A549 (cell line): ENCODE measurements at regions not wholly inside any gene's neighbourhood (a gene's known extent, or its start where the extent isn't known, plus 50 kb on each side); places are given as distances from the start of the nearest gene placed in this dataset.

Experiments used
- ATAC-seq, 2 experiments: fragments of 200-7000 bp in 1 of 2; fragments of >200 bp in 1 of 2; cut with Nextera tagmentation in 1 of 2; cut with Tn5 transposase in 1 of 2; 3 replicates each; pipeline versions ENCODE4 v1.8.0 to v1.9.1; 2018 to 2020; ENCODE audit warnings: mild to moderate bottlenecking in 1 of 2, moderate library complexity in 1 of 2
- CTCF ChIA-PET: fragments of 300-600 bp; sonication (Branson Sonifier 250); formaldehyde crosslinking; extraction: SDS; loops from one replicate; lab custom pipeline; 2021; ENCODE audit warnings: antibody characterized with exemption, inconsistent platforms; lab: Yijun Ruan, JAX
- POLR2A ChIA-PET: fragments of 350-600 bp; formaldehyde crosslinking; extraction: SDS; loops from one replicate; lab custom pipeline; 2021; ENCODE audit warnings: antibody characterized with exemption, inconsistent platforms; lab: Yijun Ruan, JAX
- DNase-seq, 2 experiments: peaks; one replicate each; pipeline versions ENCODE4 v3.0.0 to v3.0.0-alpha.2; 2011 to 2016; ENCODE audit warnings: low read depth in 1 of 2, low spot score in 1 of 2
- FAIRE-seq: peaks from 2 replicates; lab custom pipeline; 2011; peaks lifted over from hg19 to GRCh38; lab: Jason Lieb, UNC
- H3K27ac ChIP-seq, 2 experiments: fragments of >200 bp; sonication (Bioruptor Twin); formaldehyde crosslinking; 3 replicates each; pipeline ENCODE4 v1.5.1; 2016 to 2017
- H3K4me1 ChIP-seq: fragments of >200 bp; sonication (Bioruptor Twin); formaldehyde crosslinking; 3 replicates; pipeline ENCODE4 v1.6.1; 2016
- H3K4me2 ChIP-seq: fragments of >200 bp; sonication (Bioruptor Twin); formaldehyde crosslinking; 3 replicates; pipeline ENCODE4 v1.6.1; 2016
- H3K4me3 ChIP-seq: fragments of >200 bp; sonication (Bioruptor Twin); formaldehyde crosslinking; 3 replicates; pipeline ENCODE4 v1.5.1; 2016
- H3K9me3 ChIP-seq: fragments of >200 bp; sonication (Bioruptor Twin); formaldehyde crosslinking; 3 replicates; pipeline ENCODE4 v1.6.1; 2016
- ATOH8 ChIP-seq: fragments of 250-450 bp; sonication (Bioruptor Pico); IDR thresholded peaks from 2 replicates; pipeline ENCODE4 v1.5.0; 2020; ENCODE audit warnings: low read depth, mild to moderate bottlenecking, moderate library complexity
- CBX2 ChIP-seq: fragments of 200-600 bp; sonication (generic); IDR thresholded peaks from 2 replicates; pipeline ENCODE4 v1.6.1; 2016; ENCODE audit warnings: low read depth, mild to moderate bottlenecking, borderline replicate concordance
- CEBPB ChIP-seq, 2 experiments: fragments of >200 bp in 1 of 2; sonication (Bioruptor Twin) in 1 of 2; formaldehyde crosslinking in 1 of 2; IDR thresholded peaks; 2 replicates each; pipeline ENCODE4 v1.6.1; 2012 to 2016
- EHF ChIP-seq: fragments of 250-450 bp; sonication (Bioruptor Pico); IDR thresholded peaks from 2 replicates; pipeline ENCODE4 v1.5.0; 2020; ENCODE audit warnings: mild to moderate bottlenecking
- EHMT2 ChIP-seq: fragments of 200-600 bp; sonication (generic); IDR thresholded peaks from 2 replicates; pipeline ENCODE4 v1.6.1; 2016; ENCODE audit warnings: antibody characterized with exemption, low read depth, mild to moderate bottlenecking, moderate library complexity
- ESRRA ChIP-seq: fragments of 150-350 bp; IDR thresholded peaks from 2 replicates; pipeline ENCODE4 v1.6.1; 2014; ENCODE audit warnings: mild to moderate bottlenecking, low read length, borderline replicate concordance
- FOSB ChIP-seq: fragments of 250-450 bp; sonication (Bioruptor Pico); IDR thresholded peaks from 2 replicates; pipeline ENCODE4 v1.5.0; 2020; ENCODE audit warnings: mild to moderate bottlenecking, moderate library complexity
- HES2 ChIP-seq: fragments of >200 bp; sonication (Bioruptor Twin); formaldehyde crosslinking; IDR thresholded peaks from 2 replicates; pipeline ENCODE4 v1.6.1; 2016
- KDM1A ChIP-seq: fragments of 200-600 bp; sonication (generic); IDR thresholded peaks from 2 replicates; pipeline ENCODE4 v1.6.1; 2016; ENCODE audit warnings: low read depth, mild to moderate bottlenecking
- MAFK ChIP-seq: fragments of 450-650 bp; IDR thresholded peaks from 2 replicates; pipeline ENCODE4 v1.6.1; 2014; ENCODE audit not compliant: partially characterized antibody
- MAX ChIP-seq: IDR thresholded peaks from 2 replicates; pipeline ENCODE4 v1.6.1; 2012
- MYC ChIP-seq: IDR thresholded peaks from 2 replicates; pipeline ENCODE4 v1.6.1; 2012; ENCODE audit warnings: mild to moderate bottlenecking, inconsistent platforms, low read length, improper control_type of control experiment, borderline replicate concordance
- PHF8 ChIP-seq: fragments of 200-600 bp; sonication (generic); IDR thresholded peaks from 2 replicates; pipeline ENCODE4 v1.6.1; 2016; ENCODE audit warnings: low read depth, mild to moderate bottlenecking, antibody characterized with exemption, moderate library complexity, borderline replicate concordance
- POLR2A ChIP-seq: IDR thresholded peaks from 2 replicates; pipeline ENCODE4 v1.6.1; 2012; ENCODE audit warnings: mild to moderate bottlenecking, low read length
- RARB ChIP-seq: fragments of 250-450 bp; sonication (Bioruptor Pico); IDR thresholded peaks from 2 replicates; pipeline ENCODE4 v1.8.0; 2021; ENCODE audit warnings: mild to moderate bottlenecking, moderate library complexity
- RCOR1 ChIP-seq: fragments of 150-350 bp; IDR thresholded peaks from 2 replicates; pipeline ENCODE4 v1.6.1; 2014; ENCODE audit warnings: antibody characterized with exemption, low read length, low read depth
- RNF2 ChIP-seq: fragments of 200-600 bp; sonication (generic); IDR thresholded peaks from 2 replicates; pipeline ENCODE4 v1.6.1; 2016; ENCODE audit warnings: low read depth, mild to moderate bottlenecking, antibody characterized with exemption, moderate library complexity, borderline replicate concordance
- ZFP36 ChIP-seq: fragments of 450-650 bp; IDR thresholded peaks from 2 replicates; pipeline ENCODE4 v1.6.1; 2014; ENCODE audit warnings: borderline replicate concordance; ENCODE audit not compliant: partially characterized antibody
- ZNF302 ChIP-seq: fragments of 250-450 bp; sonication (Bioruptor Pico); IDR thresholded peaks from 2 replicates; pipeline ENCODE4 v1.9.0; 2021; ENCODE audit warnings: inconsistent platforms, mild to moderate bottlenecking, moderate library complexity
- WGBS: methylation state at CpG from one replicate; pipeline ENCODE4 v1.1.6; 2017; ENCODE audit errors: missing lambda C conversion rate; 5-methylcytosine and 5-hydroxymethylcytosine counted together
- TF ChIP-seq, protein P1 (sequence below): fragments of >200 bp; sonication (Bioruptor Twin); formaldehyde crosslinking; IDR thresholded peaks from 3 replicates; pipeline ENCODE4 v1.5.1; 2016
- TF ChIP-seq, protein P2 (sequence below): fragments of 150-350 bp; IDR thresholded peaks from 2 replicates; pipeline ENCODE4 v1.6.1; 2014; ENCODE audit warnings: low read depth, mild to moderate bottlenecking, low read length

DNA sequence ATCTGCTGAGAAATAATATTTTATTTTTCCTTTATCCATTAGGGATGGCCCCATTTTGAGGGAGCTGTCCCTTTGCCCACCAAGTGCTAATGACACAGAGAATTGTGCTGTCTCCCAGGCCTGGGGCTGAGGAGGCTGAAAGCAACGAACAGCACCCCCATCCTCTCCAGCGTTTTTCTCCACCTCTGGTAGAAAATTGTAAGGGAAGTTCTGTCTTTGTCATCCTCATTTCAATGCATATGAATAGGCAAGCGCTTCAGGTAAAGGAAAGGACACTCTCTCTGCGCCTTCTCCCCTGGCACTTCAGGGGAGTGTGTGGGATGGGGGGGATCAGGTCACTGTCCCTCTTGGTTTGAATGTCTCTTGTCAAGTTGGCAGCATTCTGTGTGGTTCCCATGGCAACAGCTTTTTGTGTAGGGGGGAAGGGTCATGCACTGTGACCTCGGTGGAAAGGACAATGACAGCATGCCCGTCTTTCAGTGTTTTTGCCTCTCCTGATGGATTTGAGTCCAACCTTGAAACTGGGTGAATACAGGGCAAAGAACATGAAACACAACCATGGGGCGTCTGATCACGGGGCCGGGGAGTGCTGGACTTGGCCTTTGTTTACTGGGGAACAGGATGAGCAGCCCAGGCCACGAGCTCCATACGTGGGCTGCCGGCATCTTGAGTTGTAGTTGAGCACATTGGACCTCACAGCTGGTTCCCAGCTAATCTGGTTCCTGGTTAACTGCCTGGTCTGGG, 230.2 kb downstream of the VRK1 start:
- CTCF ChIA-PET = no interaction called here
- H3K4me3 ChIP-seq = no peak overlapping the region
- FAIRE-seq (no peak), ATAC-seq (no peak), DNase-seq (no peak)
- no peaks in the 10 kb centered on the region for H3K4me1 ChIP-seq
- H3K27ac ChIP-seq = no peak overlapping the region
- no peaks in the 10 kb centered on the region for H3K9me3 ChIP-seq
- H3K4me2 ChIP-seq = no peak overlapping the region
- POLR2A ChIA-PET = no interaction called here
- 16% methylated on average over 12 of the region's 12 CpGs for WGBS
- no peak for TF ChIP-seq POLR2A
- TF ChIP-seq CBX2 = no peak
- TF ChIP-seq MYC = no peak

DNA sequence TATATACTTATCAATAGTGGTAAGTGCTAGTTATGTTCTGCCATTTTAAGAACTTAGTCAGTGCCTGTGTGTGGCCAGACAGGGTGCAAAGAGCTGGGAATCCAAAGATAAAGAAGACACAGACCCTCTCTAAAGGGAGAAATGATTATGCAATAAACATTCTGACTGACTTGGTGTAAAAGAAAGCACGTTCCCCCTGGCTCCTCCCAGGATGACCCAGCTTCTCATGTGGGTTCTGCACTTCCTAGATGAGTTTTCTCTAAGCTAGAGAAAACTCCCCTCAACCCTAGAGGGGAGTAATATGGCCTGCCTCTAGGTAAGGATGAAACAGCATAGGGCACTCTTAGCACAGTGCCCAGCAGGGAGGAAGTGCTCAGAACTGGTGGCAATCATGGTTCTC, 231.2 kb downstream of the VRK1 start:
- FAIRE-seq = no peak
- no peak for ATAC-seq
- H3K4me1 ChIP-seq = no peaks in the 10 kb centered on the region
- WGBS = 6% methylated on average over 1 of the region's 1 CpG
- no peaks in the 10 kb centered on the region for H3K9me3 ChIP-seq
- ChIA-PET CTCF (no interaction called here), POLR2A (no interaction called here)
- no peak for TF ChIP-seq PHF8
- TF ChIP-seq RNF2 = no peak
- TF ChIP-seq KDM1A = no peak
- TF ChIP-seq EHF (CRISPR knock-in tag) = no peak
- TF ChIP-seq EHMT2 = no peak
- TF ChIP-seq ESRRA = no peak
- TF ChIP-seq ATOH8 (CRISPR knock-in tag) = no peak
- no peak for TF ChIP-seq MAX
- TF ChIP-seq CEBPB (IDR thresholded peaks at IDR 0.05) = no peak
- TF ChIP-seq MAFK = no peak
- TF ChIP-seq FOSB (CRISPR knock-in tag) = no peak
- TF ChIP-seq RCOR1 = no peak
- TF ChIP-seq ZNF302 (CRISPR knock-in tag) = no peak
- TF ChIP-seq, protein P1, sequence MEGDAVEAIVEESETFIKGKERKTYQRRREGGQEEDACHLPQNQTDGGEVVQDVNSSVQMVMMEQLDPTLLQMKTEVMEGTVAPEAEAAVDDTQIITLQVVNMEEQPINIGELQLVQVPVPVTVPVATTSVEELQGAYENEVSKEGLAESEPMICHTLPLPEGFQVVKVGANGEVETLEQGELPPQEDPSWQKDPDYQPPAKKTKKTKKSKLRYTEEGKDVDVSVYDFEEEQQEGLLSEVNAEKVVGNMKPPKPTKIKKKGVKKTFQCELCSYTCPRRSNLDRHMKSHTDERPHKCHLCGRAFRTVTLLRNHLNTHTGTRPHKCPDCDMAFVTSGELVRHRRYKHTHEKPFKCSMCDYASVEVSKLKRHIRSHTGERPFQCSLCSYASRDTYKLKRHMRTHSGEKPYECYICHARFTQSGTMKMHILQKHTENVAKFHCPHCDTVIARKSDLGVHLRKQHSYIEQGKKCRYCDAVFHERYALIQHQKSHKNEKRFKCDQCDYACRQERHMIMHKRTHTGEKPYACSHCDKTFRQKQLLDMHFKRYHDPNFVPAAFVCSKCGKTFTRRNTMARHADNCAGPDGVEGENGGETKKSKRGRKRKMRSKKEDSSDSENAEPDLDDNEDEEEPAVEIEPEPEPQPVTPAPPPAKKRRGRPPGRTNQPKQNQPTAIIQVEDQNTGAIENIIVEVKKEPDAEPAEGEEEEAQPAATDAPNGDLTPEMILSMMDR = no peak
- TF ChIP-seq, protein P2, sequence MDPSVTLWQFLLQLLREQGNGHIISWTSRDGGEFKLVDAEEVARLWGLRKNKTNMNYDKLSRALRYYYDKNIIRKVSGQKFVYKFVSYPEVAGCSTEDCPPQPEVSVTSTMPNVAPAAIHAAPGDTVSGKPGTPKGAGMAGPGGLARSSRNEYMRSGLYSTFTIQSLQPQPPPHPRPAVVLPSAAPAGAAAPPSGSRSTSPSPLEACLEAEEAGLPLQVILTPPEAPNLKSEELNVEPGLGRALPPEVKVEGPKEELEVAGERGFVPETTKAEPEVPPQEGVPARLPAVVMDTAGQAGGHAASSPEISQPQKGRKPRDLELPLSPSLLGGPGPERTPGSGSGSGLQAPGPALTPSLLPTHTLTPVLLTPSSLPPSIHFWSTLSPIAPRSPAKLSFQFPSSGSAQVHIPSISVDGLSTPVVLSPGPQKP = no peak
- TF ChIP-seq HES2 = no peak
- no peak for TF ChIP-seq RARB (CRISPR knock-in tag)
- no peak for TF ChIP-seq MYC
- no peak for TF ChIP-seq ZFP36
- TF ChIP-seq, all 56 proteins: peak for 0
- no peak overlapping the region for H3K4me3 ChIP-seq
- no peak overlapping the region for H3K27ac ChIP-seq
- no peak overlapping the region for H3K4me2 ChIP-seq
- no peak for DNase-seq
